ENCODE measurements at regions not wholly inside any gene's neighbourhood (a gene's known extent, or its start where the extent isn't known, plus 50 kb on each side); places are given as distances from the start of the nearest gene placed in this dataset.
"Not testable (repeated sequence)": the region's sequence is repeated elsewhere in the genome, so short reads cannot be mapped to it uniquely, and the experiment has no call there.

DNA sequence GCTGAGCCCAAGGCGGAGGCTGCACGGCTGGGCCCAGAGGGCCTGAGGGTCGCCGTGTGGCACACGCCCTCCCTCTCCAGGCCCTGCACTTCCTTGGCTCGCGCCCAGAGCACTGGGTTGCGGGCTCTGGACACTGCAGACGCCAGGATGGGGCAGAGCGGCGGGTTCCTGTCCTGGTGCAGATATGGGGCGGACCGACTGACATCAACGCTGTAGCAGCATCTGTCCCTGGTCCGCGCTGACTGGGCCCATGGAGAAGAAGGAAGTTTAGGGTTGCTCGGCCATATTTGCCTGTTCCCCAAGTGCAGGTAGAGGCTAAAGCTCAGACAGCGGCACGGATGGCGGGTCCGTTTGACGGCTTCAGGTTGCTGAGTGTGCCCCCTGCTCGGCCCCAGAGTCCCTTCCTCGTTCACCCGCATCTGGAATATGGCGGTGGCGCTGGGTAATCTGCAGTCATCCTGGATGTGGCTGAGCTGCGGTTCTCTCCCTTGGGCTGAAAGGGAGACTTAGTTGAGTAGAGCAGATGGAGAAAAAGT is 116.1 kb downstream of the OR13A1 start:
- DNase-seq = no peak

DNA sequence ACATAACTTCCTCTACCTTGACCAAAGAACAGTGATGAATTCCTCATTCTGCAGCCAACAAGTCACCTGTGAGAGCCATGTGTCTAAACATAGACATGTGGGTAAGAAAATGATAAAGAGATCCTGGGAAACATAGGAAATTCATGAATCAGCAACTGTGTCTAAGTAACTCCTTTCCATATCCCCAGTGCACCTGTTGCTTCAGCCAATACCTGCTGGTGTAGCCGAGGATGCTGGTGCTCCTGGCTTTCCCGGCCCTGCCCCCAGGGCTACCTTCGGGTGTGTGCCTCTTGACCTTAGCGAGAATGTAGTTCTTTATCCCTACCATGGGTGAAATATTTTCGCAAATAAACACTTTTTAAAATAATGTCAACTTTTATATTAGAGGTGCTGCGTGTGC is 114.1 kb downstream of the OR13A1 start:
- no peak for DNase-seq

- DNase-seq = no peak
These were observed 113.2 kb downstream of the OR13A1 start for GRCh38 chr10:45202242-45202641.

DNA sequence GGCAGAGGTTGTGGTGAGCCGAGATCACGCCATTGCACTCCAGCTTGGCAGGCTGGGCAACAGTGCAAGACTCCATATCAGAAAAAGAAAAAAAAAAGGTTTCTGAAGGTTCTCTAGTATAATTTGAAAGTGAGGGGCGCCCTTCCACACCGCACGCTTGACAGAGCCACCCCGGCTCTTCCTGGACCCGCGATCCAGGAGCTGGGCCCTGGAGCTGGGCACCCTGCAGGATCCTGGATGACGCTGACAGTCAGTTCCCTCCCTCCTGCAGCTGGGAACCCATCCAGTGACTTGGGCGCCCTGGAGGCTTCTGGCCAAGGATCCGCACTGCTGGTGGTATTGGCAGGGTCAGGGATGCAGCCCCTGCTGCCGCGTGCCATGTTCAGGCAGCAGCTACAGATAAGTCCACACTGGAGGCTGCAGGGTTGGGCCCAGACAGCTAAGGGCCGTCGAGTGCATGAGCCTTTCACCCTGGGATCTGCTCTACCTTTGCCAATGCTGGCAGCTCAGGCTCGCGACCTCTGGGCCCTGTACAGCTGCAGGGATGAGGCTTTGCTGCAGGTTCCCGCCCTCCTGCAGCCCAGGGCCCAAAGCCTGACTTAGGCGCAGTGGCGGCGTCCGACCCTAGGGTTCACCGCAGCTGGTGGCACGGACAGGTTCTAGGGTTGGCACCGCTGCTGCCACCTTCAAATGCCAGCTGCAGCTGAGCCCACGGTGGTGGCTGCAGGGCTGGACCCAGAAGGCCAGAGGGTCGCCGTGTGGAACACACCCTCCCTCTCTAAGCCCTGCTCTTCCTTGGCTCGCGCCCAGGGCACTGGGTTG is 110.2 kb downstream of the OR13A1 start:
- no peak for DNase-seq

GRCh38 chr10:45209888-45210287 is 105.5 kb downstream of the OR13A1 start:
- no peak for DNase-seq

- DNase-seq = no peak
These were observed 103.8 kb downstream of the OR13A1 start for GRCh38 chr10:45211576-45211975.

GRCh38 chr10:45219416-45219815 is 96.0 kb downstream of the OR13A1 start:
- no peak for DNase-seq

- DNase-seq = no peak
These were observed 94.5 kb downstream of the OR13A1 start for GRCh38 chr10:45220931-45221330.

GRCh38 chr10:45224219-45224841 is 91.1 kb downstream of the OR13A1 start:
- DNase-seq = no peak

DNA sequence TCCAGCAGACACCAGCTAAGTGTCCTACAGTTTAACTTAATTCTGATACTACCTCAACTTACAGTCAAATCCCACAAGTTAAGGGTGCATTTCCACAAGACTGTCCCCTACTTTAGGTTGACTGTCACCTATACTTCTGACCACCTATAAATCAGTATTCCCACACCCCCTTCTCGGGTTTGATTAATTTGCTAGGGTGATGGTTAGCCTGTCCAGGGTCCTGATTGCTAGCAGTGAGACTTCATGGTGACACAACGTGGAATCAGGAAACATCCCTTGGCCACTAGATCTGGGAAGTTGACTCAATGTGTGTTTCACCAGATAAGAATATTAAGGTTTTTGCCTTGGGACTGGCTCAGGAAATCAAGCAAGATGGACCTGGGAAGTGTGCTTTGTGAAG is 88.4 kb downstream of the OR13A1 start:
- no peak for DNase-seq

GRCh38 chr10:45227456-45227855 is 88.0 kb downstream of the OR13A1 start:
- DNase-seq = no peak

GRCh38 chr10:45229823-45230222 is 85.6 kb downstream of the OR13A1 start:
- no peak for DNase-seq

DNA sequence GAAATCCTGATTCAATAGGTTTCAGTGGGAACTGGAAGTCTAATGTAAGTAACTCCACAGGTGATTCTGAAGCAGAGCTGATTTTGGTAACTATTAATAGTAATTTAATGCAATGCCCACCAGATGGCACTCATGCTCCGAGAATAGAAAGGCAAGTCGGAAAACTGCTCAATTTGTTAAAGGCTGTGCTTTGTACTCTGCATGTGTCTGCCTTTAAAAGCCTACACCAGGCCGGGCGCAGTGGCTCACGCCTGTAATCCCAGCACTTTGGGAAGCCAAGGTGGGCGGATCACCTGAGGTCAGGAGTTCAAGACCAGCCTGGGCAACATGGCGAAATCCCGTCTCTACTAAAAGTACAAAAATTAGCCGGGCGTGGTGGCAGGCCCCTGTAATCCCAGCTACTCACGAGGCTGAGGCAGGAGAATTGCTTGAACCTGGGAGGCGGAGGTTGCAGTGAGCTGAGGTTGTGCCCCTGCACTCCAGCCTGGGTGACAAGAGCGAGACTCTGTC is 80.1 kb downstream of the OR13A1 start:
- peak; percentile 50 for DNase-seq

- DNase-seq = no peak
These were observed 79.6 kb downstream of the OR13A1 start for GRCh38 chr10:45235798-45236220.

DNA sequence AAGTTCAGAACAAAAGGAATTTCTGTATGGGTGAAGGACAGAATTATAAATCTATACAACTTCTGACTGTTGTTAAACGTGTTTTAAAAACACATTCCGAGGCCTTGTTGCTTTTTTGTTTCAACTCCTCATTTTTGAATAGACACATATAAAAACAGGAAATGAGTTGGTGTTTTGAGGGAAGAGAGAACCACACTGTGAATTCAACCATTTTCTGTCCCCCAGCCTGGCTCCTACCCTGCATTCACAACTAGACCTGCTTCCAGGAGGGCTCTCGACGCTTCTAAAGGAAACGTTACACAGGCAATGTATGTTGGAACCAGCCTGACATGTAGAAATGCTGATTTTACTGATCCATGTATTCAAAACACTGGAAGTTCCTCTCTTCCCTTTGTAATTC is 76.5 kb downstream of the OR13A1 start:
- no peak for DNase-seq

GRCh38 chr10:45239642-45240041 is 75.8 kb downstream of the OR13A1 start:
- DNase-seq = no peak

GRCh38 chr10:45241865-45242520 is 73.4 kb downstream of the OR13A1 start:
- DNase-seq = no peak

- no peak for DNase-seq
These were observed 72.1 kb downstream of the OR13A1 start for GRCh38 chr10:45243261-45243660.

DNA sequence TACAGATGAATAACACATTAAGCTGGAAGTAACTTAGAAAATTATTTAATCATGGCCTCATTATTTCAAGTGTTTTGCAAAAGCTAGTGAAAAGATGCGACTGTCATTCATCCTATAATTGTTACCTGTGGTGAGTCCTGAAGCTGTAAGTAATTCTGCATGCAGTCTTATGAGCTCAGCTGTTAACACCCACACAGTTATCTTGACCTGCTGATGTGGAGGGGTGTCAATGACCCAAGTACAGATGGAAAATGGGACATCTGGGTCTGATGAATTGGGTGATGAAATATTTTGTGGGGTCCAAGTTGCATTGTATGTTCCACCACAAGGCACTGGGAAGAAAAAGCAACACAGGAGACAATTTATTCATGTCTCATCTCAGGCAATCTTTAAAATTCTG is 68.9 kb downstream of the OR13A1 start:
- DNase-seq = no peak

DNA sequence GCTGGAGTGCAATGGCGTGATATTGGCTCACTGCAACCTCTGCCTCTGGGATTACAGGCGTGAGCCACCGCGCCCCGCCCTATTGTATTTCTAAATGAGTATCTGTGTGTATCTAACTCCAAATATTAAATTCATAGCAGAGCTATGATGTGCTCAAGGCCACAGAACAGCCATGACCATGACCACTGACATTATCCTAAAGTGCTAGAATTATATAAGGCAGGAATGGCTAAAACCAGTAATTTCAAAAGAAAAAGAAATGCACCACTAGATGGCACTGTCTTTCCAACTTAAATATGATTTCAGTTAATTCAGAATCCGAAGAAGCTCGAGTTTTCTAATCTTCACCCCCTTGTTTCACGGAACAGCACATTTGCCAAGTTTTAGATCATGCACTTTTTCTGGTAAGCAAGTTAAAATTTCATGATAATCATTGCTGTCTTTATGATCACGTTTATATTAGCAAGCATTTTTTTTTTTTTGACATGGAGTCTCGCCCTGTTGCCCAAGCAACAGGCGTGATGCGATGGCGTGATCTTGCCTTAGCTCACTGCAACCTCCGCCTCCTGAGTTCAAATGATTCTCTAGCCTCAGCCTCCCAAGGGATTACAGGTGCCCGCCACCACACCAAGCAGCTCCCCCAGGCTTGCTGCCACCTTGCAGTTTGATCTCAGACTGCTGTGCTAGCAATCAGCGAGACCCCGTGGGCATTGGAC is 65.3 kb downstream of the OR13A1 start:
- peak; percentile 35 for DNase-seq

DNA sequence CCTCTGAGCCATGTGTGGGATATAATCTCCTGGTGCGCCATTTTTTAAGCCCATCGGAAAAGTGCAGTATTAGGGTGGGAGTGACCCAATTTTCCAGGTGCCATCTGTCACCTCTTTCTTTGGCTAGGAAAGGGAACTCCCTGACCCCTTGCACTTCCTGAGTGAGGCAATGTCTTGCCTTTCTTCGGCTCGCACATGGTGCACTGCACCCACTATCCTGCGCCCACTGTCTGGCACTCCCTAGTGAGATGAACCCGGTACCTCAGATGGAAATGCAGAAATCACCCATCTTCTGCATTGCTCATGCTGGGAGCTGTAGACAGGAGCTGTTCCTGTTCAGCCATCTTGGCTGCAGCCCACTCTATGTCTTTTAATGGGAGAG is 64.7 kb downstream of the OR13A1 start:
- not testable (repeated sequence) for DNase-seq
